ENCODE measurements at regions not wholly inside any gene's neighbourhood (a gene's known extent, or its start where the extent isn't known, plus 50 kb on each side); places are given as distances from the start of the nearest gene placed in this dataset.

- Histone ChIP-seq H3K36me3 (ENCODE audit: insufficient read depth, low read length) (no peaks in the 10 kb centered on the region), H3K9me3 (ENCODE audit: control insufficient read depth in 1 of 2, insufficient read depth in 1 of 2, low read length in 2 of 2) (no peaks in the 10 kb centered on the region), H3K27ac (ENCODE audit: low read depth in 1 of 2, low read length in 2 of 2) (no peak overlapping the region), H3K27me3 (ENCODE audit: control insufficient read depth in 1 of 2, insufficient read depth in 2 of 2, low read length in 2 of 2) (no peaks in the 10 kb centered on the region), H3K4me3 (ENCODE audit: low read length) (no peak overlapping the region), H3K4me1 (ENCODE audit: insufficient read depth, low read length) (no peaks in the 10 kb centered on the region)
- Mint-ChIP-seq H3K4me1 (ENCODE audit: low read depth) (no peaks in the 10 kb centered on the region), H3K27ac (no peak overlapping the region), H3K27me3 (no peaks in the 10 kb centered on the region), H3K9me3 (no peaks in the 10 kb centered on the region), H3K36me3 (ENCODE audit: low read depth) (no peaks in the 10 kb centered on the region), H3K4me3 (no peak overlapping the region)
- ATAC-seq (ENCODE audit: poor library complexity) (no peak), DNase-seq (no peak)
- no peak for TF ChIP-seq CTCF (IDR thresholded peaks at IDR 0.05)
- CTCF ChIA-PET, result no interaction called here
- intact Hi-C loops (cut with DNase I, micrococcal nuclease), result no loop called here
- POLR2A ChIA-PET, result no interaction called here
These were observed 332.8 kb upstream of the MAP2 start for GRCh38 chr2:209091056-209091455.

GRCh38 chr2:209094221-209094620 lies 329.6 kb upstream of the MAP2 start:
- TF ChIP-seq CTCF (IDR thresholded peaks at IDR 0.05), result no peak
- Mint-ChIP-seq H3K27me3 (no peaks in the 10 kb centered on the region), H3K4me1 (ENCODE audit: low read depth) (no peaks in the 10 kb centered on the region), H3K36me3 (ENCODE audit: low read depth) (no peaks in the 10 kb centered on the region), H3K4me3 (no peak overlapping the region), H3K27ac (no peak overlapping the region), H3K9me3 (peaks cover 2% of the 10 kb centered on the region)
- Histone ChIP-seq H3K27ac (ENCODE audit: low read depth in 1 of 2, low read length in 2 of 2) (no peak overlapping the region), H3K4me1 (ENCODE audit: insufficient read depth, low read length) (no peaks in the 10 kb centered on the region), H3K36me3 (ENCODE audit: insufficient read depth, low read length) (no peaks in the 10 kb centered on the region), H3K9me3 (ENCODE audit: control insufficient read depth in 1 of 2, insufficient read depth in 1 of 2, low read length in 2 of 2) (peaks cover 0 to 4% of the 10 kb centered on the region in 2 experiments), H3K27me3 (ENCODE audit: control insufficient read depth in 1 of 2, insufficient read depth in 2 of 2, low read length in 2 of 2) (no peaks in the 10 kb centered on the region), H3K4me3 (ENCODE audit: low read length) (no peak overlapping the region)
- CTCF ChIA-PET, result no interaction called here
- intact Hi-C loops (cut with DNase I, micrococcal nuclease), result no loop called here
- POLR2A ChIA-PET, result no interaction called here
- no peak for DNase-seq
- no peak for ATAC-seq (ENCODE audit: poor library complexity)

GRCh38 chr2:209095432-209095831 lies 328.4 kb upstream of the MAP2 start:
- H3K27ac Mint-ChIP-seq, result no peak overlapping the region
- POLR2A ChIA-PET, result no interaction called here

More at GRCh38 chr2:209095432-209095831, 328.4 kb upstream of the MAP2 start:
- no peaks in the 10 kb centered on the region for H3K36me3 Mint-ChIP-seq (ENCODE audit: low read depth)
- no peaks in the 10 kb centered on the region for H3K4me1 Mint-ChIP-seq (ENCODE audit: low read depth)
- no peak overlapping the region for H3K4me3 ChIP-seq (ENCODE audit: low read length)
- H3K27me3 ChIP-seq (ENCODE audit: control insufficient read depth in 1 of 2, insufficient read depth in 2 of 2, low read length in 2 of 2), result no peaks in the 10 kb centered on the region
- no peak for TF ChIP-seq CTCF (IDR thresholded peaks at IDR 0.05)
- intact Hi-C loops (cut with DNase I, micrococcal nuclease), result no loop called here
- H3K36me3 ChIP-seq (ENCODE audit: insufficient read depth, low read length), result no peaks in the 10 kb centered on the region
- no peaks in the 10 kb centered on the region for H3K4me1 ChIP-seq (ENCODE audit: insufficient read depth, low read length)
- no peak overlapping the region for H3K27ac ChIP-seq (ENCODE audit: low read depth in 1 of 2, low read length in 2 of 2)
- no peak for ATAC-seq (ENCODE audit: poor library complexity)
- no peaks in the 10 kb centered on the region for H3K27me3 Mint-ChIP-seq
- CTCF ChIA-PET, result no interaction called here
- H3K9me3 Mint-ChIP-seq, result peaks cover 2% of the 10 kb centered on the region
- no peak overlapping the region for H3K4me3 Mint-ChIP-seq
- H3K9me3 ChIP-seq (ENCODE audit: control insufficient read depth in 1 of 2, insufficient read depth in 1 of 2, low read length in 2 of 2), result peaks cover 0 to 6% of the 10 kb centered on the region in 2 experiments
- no peak for DNase-seq

Measured in CD4-positive, alpha-beta T cell (primary cell).